OCI-LY1 (cell line): ENCODE measurements at regions not wholly inside any gene's neighbourhood (a gene's known extent, or its start where the extent isn't known, plus 50 kb on each side); places are given as distances from the start of the nearest gene placed in this dataset.

Experiments used
- CTCF ChIP-seq: fragments of 200-600 bp; sonication (generic), shearing (Covaris generic); IDR thresholded peaks from 2 replicates; pipeline ENCODE4 v1.5.1; 2017; ENCODE audit warnings: mild to moderate bottlenecking, antibody characterized with exemption, low read length, moderate library complexity, mixed read lengths
- EZH2 ChIP-seq: fragments of 200-600 bp; sonication (generic), shearing (Covaris generic); IDR thresholded peaks from 2 replicates; pipeline ENCODE4 v1.8.0; 2017; ENCODE audit warnings: borderline replicate concordance, mixed run types, mild to moderate bottlenecking, antibody characterized with exemption, low read length, moderate library complexity, mixed read lengths

GRCh38 chr20:10856237-10857015 is 182.6 kb upstream of the JAG1 start:
- TF ChIP-seq EZH2, result no peak
- TF ChIP-seq CTCF, result no peak
